ENCODE measurements at regions not wholly inside any gene's neighbourhood (a gene's known extent, or its start where the extent isn't known, plus 50 kb on each side); places are given as distances from the start of the nearest gene placed in this dataset.

GRCh38 chr1:110280126-110280525 is 59.1 kb upstream of the RBM15 start:
- no peak for TF ChIP-seq EZH2 (IDR thresholded peaks at IDR 0.05; ENCODE audit: insufficient read depth, low read length)
- TF ChIP-seq, protein P1, sequence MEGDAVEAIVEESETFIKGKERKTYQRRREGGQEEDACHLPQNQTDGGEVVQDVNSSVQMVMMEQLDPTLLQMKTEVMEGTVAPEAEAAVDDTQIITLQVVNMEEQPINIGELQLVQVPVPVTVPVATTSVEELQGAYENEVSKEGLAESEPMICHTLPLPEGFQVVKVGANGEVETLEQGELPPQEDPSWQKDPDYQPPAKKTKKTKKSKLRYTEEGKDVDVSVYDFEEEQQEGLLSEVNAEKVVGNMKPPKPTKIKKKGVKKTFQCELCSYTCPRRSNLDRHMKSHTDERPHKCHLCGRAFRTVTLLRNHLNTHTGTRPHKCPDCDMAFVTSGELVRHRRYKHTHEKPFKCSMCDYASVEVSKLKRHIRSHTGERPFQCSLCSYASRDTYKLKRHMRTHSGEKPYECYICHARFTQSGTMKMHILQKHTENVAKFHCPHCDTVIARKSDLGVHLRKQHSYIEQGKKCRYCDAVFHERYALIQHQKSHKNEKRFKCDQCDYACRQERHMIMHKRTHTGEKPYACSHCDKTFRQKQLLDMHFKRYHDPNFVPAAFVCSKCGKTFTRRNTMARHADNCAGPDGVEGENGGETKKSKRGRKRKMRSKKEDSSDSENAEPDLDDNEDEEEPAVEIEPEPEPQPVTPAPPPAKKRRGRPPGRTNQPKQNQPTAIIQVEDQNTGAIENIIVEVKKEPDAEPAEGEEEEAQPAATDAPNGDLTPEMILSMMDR (IDR thresholded peaks at IDR 0.05; ENCODE audit: insufficient read depth, low read depth, low read length), result no peak
